HG02885 (cell line): ENCODE measurements at regions not wholly inside any gene's neighbourhood (a gene's known extent, or its start where the extent isn't known, plus 50 kb on each side); places are given as distances from the start of the nearest gene placed in this dataset.
A peak's percentile ranks its signal among the peaks of the same experiment; 100 is the strongest.

ENCODE experiments used
- ATAC-seq: cut with Tn5 transposase; IDR thresholded peaks from one replicate; pipeline ENCODE4 v1.9.1; 2021; ENCODE audit warnings: mild to moderate bottlenecking; ENCODE audit not compliant: unreplicated experiment, poor library complexity

- no peak for ATAC-seq
Observed at GRCh38 chr14:54229136-54229535, 167.7 kb upstream of the CDKN3 start.

GRCh38 chr14:54230645-54231044 is 166.2 kb upstream of the CDKN3 start:
- ATAC-seq = no peak

DNA sequence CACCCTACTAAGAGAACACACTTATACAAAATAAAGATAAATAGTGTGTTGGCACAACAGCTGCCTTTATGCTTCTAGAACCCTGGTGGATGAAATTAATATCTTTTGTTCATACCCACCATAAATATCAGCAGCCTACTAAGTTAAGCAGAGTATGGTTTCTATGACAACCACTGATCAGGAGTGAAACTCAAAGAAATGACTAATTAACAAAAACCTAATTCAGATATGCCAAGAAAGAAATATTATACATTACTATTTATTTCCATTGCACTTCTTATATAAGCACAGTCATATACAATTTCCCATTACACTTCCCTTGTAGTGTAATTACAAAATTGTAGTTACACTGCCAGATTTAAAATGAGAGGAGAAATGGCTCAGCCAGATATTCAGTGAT is 164.1 kb upstream of the CDKN3 start:
- ATAC-seq = no peak

DNA sequence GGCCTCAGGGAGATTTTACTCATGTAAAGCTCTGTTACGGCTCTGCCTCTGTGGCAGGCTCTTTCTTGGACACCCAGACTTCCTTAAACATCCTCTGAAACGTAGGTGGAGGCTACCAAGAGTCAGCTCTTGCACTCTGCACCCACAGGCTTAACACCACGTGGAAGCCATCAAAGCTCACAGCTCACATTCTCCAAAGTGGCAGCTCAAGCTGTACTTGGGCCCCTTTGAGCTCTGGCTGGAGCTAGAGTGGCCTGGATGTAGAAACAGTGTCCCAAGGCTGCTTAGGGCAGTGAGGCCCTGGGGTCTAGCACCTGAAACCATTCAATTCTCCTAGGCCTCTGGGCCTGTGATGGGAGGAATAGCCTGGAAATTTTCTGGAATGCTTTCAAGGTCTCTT is 155.3 kb upstream of the CDKN3 start:
- no peak for ATAC-seq

GRCh38 chr14:54251356-54251755 is 145.5 kb upstream of the CDKN3 start:
- ATAC-seq = no peak

GRCh38 chr14:54252072-54252730 is 144.6 kb upstream of the CDKN3 start:
- no peak for ATAC-seq

- ATAC-seq = peak; percentile 81
Observed at GRCh38 chr14:54253195-54253947, 143.4 kb upstream of the CDKN3 start.

DNA sequence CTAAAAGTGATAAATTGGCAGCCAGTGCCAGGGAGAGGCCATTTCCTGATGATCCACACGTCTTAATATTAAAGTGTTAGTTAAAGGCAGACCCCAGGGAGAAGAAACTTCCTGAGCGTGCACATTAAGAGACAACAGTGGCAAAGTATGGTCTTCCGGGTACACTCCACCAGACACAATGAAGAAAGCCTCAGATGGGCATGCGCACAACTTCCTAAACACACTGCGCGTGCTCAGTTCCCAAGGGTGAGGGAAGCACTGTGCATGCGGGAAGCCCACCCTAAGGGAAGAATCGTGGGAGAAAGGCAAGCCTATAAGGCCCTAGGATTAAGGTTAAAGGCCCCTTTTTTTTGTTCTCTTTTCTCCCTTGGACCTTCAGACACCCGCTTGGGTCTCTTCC is 140.7 kb upstream of the CDKN3 start:
- no peak for ATAC-seq

GRCh38 chr14:54257424-54257823 is 139.4 kb upstream of the CDKN3 start:
- ATAC-seq = no peak

GRCh38 chr14:54258382-54258781 is 138.4 kb upstream of the CDKN3 start:
- ATAC-seq = no peak

DNA sequence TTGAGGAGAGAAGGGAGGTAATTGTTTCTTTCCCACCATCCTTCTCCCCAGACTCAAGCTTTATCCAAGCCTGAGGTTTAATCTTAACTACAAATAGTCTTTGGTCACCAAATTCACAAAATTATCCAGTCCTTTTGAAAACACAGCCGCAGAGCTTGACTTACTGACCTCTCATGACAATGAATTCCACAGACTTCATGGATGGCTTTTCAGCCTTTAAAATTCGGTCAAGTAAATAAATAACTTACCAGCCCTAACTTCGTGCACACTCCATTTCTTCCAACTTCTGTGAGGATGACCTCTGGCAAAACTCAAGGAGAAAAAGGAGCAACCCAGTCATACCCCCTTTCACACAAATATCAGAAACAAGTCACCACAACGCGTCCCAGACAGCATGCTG is 137.0 kb upstream of the CDKN3 start:
- no peak for ATAC-seq

GRCh38 chr14:54261283-54261682 is 135.5 kb upstream of the CDKN3 start:
- ATAC-seq = no peak

GRCh38 chr14:54266616-54267015 is 130.2 kb upstream of the CDKN3 start:
- peak; percentile 2 for ATAC-seq

DNA sequence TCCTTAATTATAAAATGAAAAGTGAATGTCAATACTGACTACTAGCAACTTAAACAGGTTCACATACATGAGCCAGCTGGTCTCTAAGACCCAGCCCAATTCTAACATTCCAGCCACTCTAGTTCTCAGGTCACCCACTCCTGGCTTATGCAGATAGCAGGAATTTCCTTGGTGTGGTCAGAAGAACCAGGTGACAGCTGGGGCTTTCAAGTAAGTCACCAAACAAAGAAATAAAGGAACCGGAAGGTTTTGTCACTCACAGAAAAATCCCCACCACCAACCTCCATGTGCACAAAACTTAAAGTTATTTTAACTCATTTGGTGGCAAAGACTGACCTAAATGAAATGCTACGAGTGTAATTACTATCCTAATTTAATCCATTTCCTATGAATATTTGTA is 129.6 kb upstream of the CDKN3 start:
- ATAC-seq = peak; percentile 89

DNA sequence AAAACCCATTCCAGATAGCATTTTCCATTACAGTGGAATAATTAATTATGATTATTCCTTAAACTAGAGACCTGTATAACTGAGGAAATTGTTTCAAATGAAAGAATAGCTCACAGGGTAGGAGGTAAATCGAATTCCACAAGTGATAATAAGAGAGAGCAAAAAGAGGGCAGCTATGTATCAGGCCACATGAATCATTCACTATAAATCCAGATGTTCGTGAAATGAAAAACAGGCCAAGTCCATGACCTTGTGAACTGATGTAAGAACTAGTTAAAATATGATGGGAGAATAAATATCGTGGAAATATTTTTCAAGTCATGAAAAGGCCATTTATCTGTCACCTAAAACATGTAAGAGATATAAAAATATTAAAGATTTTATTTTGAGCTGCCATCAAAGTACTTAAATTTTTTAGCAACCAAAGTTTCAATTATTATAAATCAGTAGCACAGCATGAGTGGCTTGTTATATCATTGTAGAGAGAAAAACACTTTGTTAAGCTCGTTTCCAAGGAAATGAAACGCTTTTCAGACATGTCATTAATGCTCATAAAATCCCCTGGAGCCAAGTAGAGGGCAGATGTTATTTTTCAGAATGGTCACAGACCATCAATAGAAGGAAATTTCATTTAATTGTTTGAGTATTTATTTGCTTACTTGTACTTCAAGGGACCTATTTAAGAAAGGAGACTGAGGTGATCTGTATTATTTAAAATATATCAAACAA is 120.6 kb upstream of the CDKN3 start:
- no peak for ATAC-seq

DNA sequence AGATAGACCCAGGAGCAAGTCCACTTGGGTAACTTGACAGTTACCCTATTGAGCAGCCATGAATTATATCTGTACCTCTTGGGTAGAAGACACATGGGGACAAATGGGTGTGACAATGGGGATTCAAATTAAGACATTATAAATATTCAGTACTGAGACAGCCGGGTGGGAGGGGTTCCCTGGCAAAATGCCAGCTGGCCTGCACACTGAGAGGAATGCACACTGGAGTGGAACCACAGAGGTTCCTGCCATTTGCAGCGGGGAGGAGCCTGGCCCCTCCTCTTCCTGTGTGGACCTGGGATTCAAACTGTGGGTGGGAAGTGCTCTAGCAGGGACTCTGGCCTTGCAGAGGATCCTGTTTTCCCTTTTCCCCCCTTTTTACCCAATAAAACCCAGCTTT is 118.7 kb upstream of the CDKN3 start:
- ATAC-seq = no peak

DNA sequence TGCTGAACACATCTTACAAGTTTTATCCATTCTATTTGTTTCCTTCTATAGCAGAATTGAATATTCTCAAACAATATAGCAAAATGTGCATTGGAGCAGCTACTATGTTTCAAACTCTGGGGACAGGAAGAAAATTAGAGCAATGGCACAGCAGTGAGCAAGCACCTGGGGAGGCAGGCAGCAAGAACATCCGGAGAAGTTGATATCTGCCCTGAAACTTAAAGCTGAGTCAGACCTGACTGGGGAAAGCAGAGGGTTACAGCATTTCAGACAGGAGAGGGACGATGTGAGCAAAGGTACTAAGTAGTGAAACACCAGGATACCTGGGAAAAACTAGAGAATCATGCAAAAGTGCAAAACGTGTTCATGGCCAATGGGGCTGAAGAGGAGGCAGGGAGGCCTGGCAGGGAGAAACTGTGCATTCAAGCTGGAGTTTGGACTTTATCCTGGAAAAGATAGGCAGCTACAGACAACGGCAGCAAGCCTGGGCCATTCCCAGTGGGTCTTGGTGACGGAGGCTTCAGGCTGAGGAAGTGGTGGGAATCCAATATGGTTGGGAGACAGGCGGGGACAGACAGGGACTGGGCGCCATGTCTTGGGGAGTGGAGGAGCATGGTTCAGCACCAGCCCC is 118.0 kb upstream of the CDKN3 start:
- ATAC-seq = no peak

DNA sequence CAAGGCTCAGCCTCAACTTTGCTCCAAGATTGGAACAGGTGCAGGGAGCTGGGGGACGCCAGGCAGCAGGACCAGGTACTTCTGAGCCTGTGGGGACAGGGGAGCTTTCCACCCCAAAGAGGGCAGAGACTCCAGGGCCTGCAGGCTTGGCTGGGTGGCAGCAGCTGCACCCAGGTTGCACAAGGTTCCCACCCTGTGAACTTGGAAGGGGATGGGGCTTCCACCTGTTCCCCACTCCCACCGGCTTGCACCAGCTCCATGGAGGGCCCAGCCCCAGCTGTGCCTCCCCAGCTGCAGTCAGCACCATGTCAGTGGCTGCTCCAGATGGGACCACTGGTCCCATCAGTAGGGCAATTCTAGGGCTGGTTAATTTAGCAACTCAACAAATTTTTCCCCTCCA is 114.0 kb upstream of the CDKN3 start:
- no peak for ATAC-seq

DNA sequence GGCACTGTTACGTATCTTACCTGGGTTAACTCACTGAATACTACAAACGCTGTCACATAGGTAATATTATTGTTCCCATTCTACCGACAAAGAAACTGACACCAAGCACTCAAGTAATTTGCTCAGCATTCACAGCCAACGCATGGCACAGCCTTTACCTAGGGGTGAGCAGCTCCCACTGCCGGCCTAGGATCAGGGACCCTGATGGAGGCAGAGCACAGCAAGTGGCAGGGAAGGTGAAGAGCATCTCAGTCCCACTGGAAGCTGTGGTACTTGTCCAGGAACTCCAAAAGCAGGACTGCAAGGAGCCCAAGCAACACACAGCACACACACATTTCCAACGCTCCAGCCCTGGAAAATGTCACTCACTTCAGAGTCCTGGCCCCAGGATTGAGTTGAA is 111.8 kb upstream of the CDKN3 start:
- ATAC-seq = no peak

GRCh38 chr14:54291491-54292191 is 105.2 kb upstream of the CDKN3 start:
- ATAC-seq = no peak
